ENCODE measurements at regions not wholly inside any gene's neighbourhood (a gene's known extent, or its start where the extent isn't known, plus 50 kb on each side); places are given as distances from the start of the nearest gene placed in this dataset.

GRCh38 chr2:240367721-240368120 is 67.7 kb upstream of the GPC1 start:
- Histone ChIP-seq H3K4me1 (peaks cover 52% of the 10 kb centered on the region), H3K9me3 (no peaks in the 10 kb centered on the region), H3K27ac (no peak overlapping the region), H3K27me3 (ENCODE audit: insufficient read depth in 3 of 3, low read length in 2 of 3) (no peaks in the 10 kb centered on the region), H3K4me3 (no peak overlapping the region), H3K36me3 (ENCODE audit: insufficient read depth in 1 of 2, low read depth in 1 of 2) (no peaks in the 10 kb centered on the region)
- intact Hi-C loops (cut with DNase I) = no loop called here
- 94 to 96% (median 94%) methylated on average over 13 to 15 of the region's 15 CpGs for WGBS, 3 donors
- no peak for ATAC-seq
- TF ChIP-seq CTCF (IDR thresholded peaks at IDR 0.05) = no peak
- peak; percentile 12 to 52 for DNase-seq

- Histone ChIP-seq H3K36me3 (ENCODE audit: insufficient read depth in 1 of 2, low read depth in 1 of 2) (no peaks in the 10 kb centered on the region), H3K4me3 (no peak overlapping the region), H3K27ac (peak overlapping the region; percentile 94), H3K4me1 (peaks cover 61% of the 10 kb centered on the region), H3K27me3 (ENCODE audit: insufficient read depth in 3 of 3, low read length in 2 of 3) (no peaks in the 10 kb centered on the region), H3K9me3 (no peaks in the 10 kb centered on the region)
- intact Hi-C loops (cut with DNase I) = no loop called here
- no peak for TF ChIP-seq CTCF (IDR thresholded peaks at IDR 0.05)
- ATAC-seq = peak; percentile 66 to 80 (median 72)
- DNase-seq = peak; percentile 84 to 93
- 29 to 37% (median 32%) methylated on average over 15 of the region's 15 CpGs for WGBS, 3 donors
These were observed 66.6 kb upstream of the GPC1 start for GRCh38 chr2:240368781-240369331.

- Histone ChIP-seq H3K27ac (peak overlapping the region; percentile 94), H3K9me3 (no peaks in the 10 kb centered on the region), H3K4me1 (peaks cover 66% of the 10 kb centered on the region), H3K27me3 (ENCODE audit: insufficient read depth in 3 of 3, low read length in 2 of 3) (no peaks in the 10 kb centered on the region), H3K36me3 (ENCODE audit: insufficient read depth in 1 of 2, low read depth in 1 of 2) (no peaks in the 10 kb centered on the region), H3K4me3 (no peak overlapping the region)
- no peak for TF ChIP-seq CTCF (IDR thresholded peaks at IDR 0.05)
- no peak for DNase-seq
- 28 to 35% (median 30%) methylated on average over 4 of the region's 4 CpGs for WGBS, 3 donors
- ATAC-seq = peak; percentile 3 to 22 (median 16)
- intact Hi-C loops (cut with DNase I) = no loop called here
These were observed 66.1 kb upstream of the GPC1 start for GRCh38 chr2:240369335-240369734.

GRCh38 chr2:240369801-240370585 is 65.5 kb upstream of the GPC1 start:
- TF ChIP-seq CTCF (IDR thresholded peaks at IDR 0.05) = no peak
- Histone ChIP-seq H3K4me3 (no peak overlapping the region), H3K4me1 (peaks cover 72% of the 10 kb centered on the region), H3K36me3 (ENCODE audit: insufficient read depth in 1 of 2, low read depth in 1 of 2) (no peaks in the 10 kb centered on the region), H3K27me3 (ENCODE audit: insufficient read depth in 3 of 3, low read length in 2 of 3) (no peaks in the 10 kb centered on the region), H3K9me3 (no peaks in the 10 kb centered on the region), H3K27ac (peak overlapping the region; percentile 94)
- DNase-seq = peak; percentile 89 to 95
- peak; percentile 80 to 86 (median 84) for ATAC-seq
- intact Hi-C loops (cut with DNase I) = loop anchor here (5.0 kb wide), 4 partner anchors 67 to 138 kb away; partner anchors contain the start of gene GPC1 (in 1 of the 2)
- WGBS, 3 donors = 10 to 16% (median 11%) methylated on average over 19 of the region's 19 CpGs
